ENCODE measurements at regions not wholly inside any gene's neighbourhood (a gene's known extent, or its start where the extent isn't known, plus 50 kb on each side); places are given as distances from the start of the nearest gene placed in this dataset.

GRCh38 chr2:234852941-234853340, 98.9 kb upstream of the SH3BP4 start:
- TF ChIP-seq, protein P1, sequence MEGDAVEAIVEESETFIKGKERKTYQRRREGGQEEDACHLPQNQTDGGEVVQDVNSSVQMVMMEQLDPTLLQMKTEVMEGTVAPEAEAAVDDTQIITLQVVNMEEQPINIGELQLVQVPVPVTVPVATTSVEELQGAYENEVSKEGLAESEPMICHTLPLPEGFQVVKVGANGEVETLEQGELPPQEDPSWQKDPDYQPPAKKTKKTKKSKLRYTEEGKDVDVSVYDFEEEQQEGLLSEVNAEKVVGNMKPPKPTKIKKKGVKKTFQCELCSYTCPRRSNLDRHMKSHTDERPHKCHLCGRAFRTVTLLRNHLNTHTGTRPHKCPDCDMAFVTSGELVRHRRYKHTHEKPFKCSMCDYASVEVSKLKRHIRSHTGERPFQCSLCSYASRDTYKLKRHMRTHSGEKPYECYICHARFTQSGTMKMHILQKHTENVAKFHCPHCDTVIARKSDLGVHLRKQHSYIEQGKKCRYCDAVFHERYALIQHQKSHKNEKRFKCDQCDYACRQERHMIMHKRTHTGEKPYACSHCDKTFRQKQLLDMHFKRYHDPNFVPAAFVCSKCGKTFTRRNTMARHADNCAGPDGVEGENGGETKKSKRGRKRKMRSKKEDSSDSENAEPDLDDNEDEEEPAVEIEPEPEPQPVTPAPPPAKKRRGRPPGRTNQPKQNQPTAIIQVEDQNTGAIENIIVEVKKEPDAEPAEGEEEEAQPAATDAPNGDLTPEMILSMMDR (conservative IDR thresholded peaks at IDR 0.05 in 1 of 2, IDR thresholded peaks at IDR 0.05 in 1 of 2; ENCODE audit: low read depth in 1 of 2, low read length in 2 of 2) = no peak
- no peak for TF ChIP-seq EZH2 (IDR thresholded peaks at IDR 0.05; ENCODE audit: low read length, missing control alignments)
